ENCODE measurements at regions not wholly inside any gene's neighbourhood (a gene's known extent, or its start where the extent isn't known, plus 50 kb on each side); places are given as distances from the start of the nearest gene placed in this dataset.

GRCh38 chr7:49333180-49333881 lies 409.0 kb downstream of the CDC14C start:
- TF ChIP-seq POLR2A (IDR thresholded peaks at IDR 0.05) (no peak), CTCF (IDR thresholded peaks at IDR 0.05) (no peak)
